ENCODE measurements at regions not wholly inside any gene's neighbourhood (a gene's known extent, or its start where the extent isn't known, plus 50 kb on each side); places are given as distances from the start of the nearest gene placed in this dataset.

DNA sequence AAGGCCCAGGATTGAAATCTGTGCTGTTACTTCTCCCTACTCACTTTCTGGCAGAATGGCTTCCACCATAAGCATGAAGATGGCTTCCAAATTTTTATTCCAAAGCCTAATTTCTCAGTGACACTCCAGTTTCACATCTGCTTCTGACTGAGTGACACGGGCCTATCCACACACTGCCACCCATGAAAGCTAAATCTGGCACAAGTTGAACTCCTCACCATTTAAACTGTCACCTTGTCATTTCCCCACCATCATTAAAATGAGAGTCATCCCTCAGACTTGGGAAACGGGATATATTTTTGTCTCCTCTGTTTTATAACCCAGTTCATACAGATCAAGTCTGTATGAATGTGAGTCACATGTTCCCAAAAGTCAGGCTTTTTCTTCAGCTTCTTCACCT is 77.1 kb downstream of the MGST1 start:
- TF ChIP-seq EP300 (IDR thresholded peaks at IDR 0.05; ENCODE audit: borderline replicate concordance) (no peak), FOXM1 (IDR thresholded peaks at IDR 0.05; ENCODE audit: borderline replicate concordance, low read depth) (no peak), TAF1 (IDR thresholded peaks at IDR 0.05; ENCODE audit: low read depth) (no peak), REST (IDR thresholded peaks at IDR 0.05; ENCODE audit: low read depth) (no peak), CREB1 (IDR thresholded peaks at IDR 0.05; ENCODE audit: low read depth) (no peak)

Measured in Ishikawa (cell line).